ENCODE measurements at regions not wholly inside any gene's neighbourhood (a gene's known extent, or its start where the extent isn't known, plus 50 kb on each side); places are given as distances from the start of the nearest gene placed in this dataset.
"Not testable (repeated sequence)": the region's sequence is repeated elsewhere in the genome, so short reads cannot be mapped to it uniquely, and the experiment has no call there.

GRCh38 chr5:83864652-83865051, 144.0 kb upstream of the HAPLN1 start:
- no peak overlapping the region for H3K4ac ChIP-seq (ENCODE audit: low read depth, low read length)
- no peak for DNase-seq
- H3K4me1 ChIP-seq (ENCODE audit: control insufficient read depth, low read depth, low read length): no peaks in the 10 kb centered on the region
- H3K36me3 ChIP-seq (ENCODE audit: control insufficient read depth, insufficient read depth, low read length): no peaks in the 10 kb centered on the region
- H3K27ac ChIP-seq (ENCODE audit: low read depth, low read length): no peak overlapping the region
- no peak overlapping the region for H4K8ac ChIP-seq (ENCODE audit: low read depth, low read length)
- H2BK120ac ChIP-seq (ENCODE audit: low read depth, low read length): no peak overlapping the region
- H3K4me3 ChIP-seq (ENCODE audit: low read length): no peak overlapping the region
- no peak overlapping the region for H3K56ac ChIP-seq (ENCODE audit: low read length)
- no CpG with 5 or more reads among the region's 1 CpG for WGBS (ENCODE audit: extremely low coverage, insufficient coverage, low lambda C conversion rate)
- H3K9ac ChIP-seq (ENCODE audit: low read length): no peak overlapping the region
- H2BK15ac ChIP-seq (replicated peaks; ENCODE audit: low read depth): no peak overlapping the region
- no peak overlapping the region for H2AK5ac ChIP-seq (ENCODE audit: low read length)
- H3K18ac ChIP-seq (ENCODE audit: low read length): no peak overlapping the region
- H3K23ac ChIP-seq (ENCODE audit: low read length): no peak overlapping the region
- no peak overlapping the region for H4K5ac ChIP-seq (ENCODE audit: low read length)
- H3K79me2 ChIP-seq (ENCODE audit: control insufficient read depth, insufficient read depth, low read length): no peaks in the 10 kb centered on the region
- H3K27me3 ChIP-seq (ENCODE audit: insufficient read depth, low read length, poor library complexity): no peaks in the 10 kb centered on the region
- H2BK5ac ChIP-seq (ENCODE audit: low read length): no peak overlapping the region
- no peak overlapping the region for H3K4me2 ChIP-seq (ENCODE audit: low read length)
- H3K79me1 ChIP-seq (ENCODE audit: low read length): no peaks in the 10 kb centered on the region

GRCh38 chr5:83857341-83857740, 136.7 kb upstream of the HAPLN1 start:
- no CpG with 5 or more reads among the region's 1 CpG for WGBS (ENCODE audit: extremely low coverage, insufficient coverage, low lambda C conversion rate)
- Histone ChIP-seq H2BK5ac (ENCODE audit: low read length) (no peak overlapping the region), H3K4ac (ENCODE audit: low read depth, low read length) (no peak overlapping the region), H3K36me3 (ENCODE audit: control insufficient read depth, insufficient read depth, low read length) (no peaks in the 10 kb centered on the region), H3K56ac (ENCODE audit: low read length) (no peak overlapping the region), H3K27me3 (ENCODE audit: insufficient read depth, low read length, poor library complexity) (peaks cover 2% of the 10 kb centered on the region), H2AK5ac (ENCODE audit: low read length) (no peak overlapping the region), H3K4me3 (ENCODE audit: low read length) (no peak overlapping the region), H3K79me1 (ENCODE audit: low read length) (no peaks in the 10 kb centered on the region), H2BK120ac (ENCODE audit: low read depth, low read length) (no peak overlapping the region), H4K5ac (ENCODE audit: low read length) (no peak overlapping the region), H3K4me1 (ENCODE audit: control insufficient read depth, low read depth, low read length) (peaks cover 3% of the 10 kb centered on the region), H3K9ac (ENCODE audit: low read length) (no peak overlapping the region), H3K23ac (ENCODE audit: low read length) (no peak overlapping the region), H3K4me2 (ENCODE audit: low read length) (no peak overlapping the region), H3K27ac (ENCODE audit: low read depth, low read length) (no peak overlapping the region), H2BK15ac (replicated peaks; ENCODE audit: low read depth) (no peak overlapping the region), H3K18ac (ENCODE audit: low read length) (peak overlapping the region; percentile 68), H3K79me2 (ENCODE audit: control insufficient read depth, insufficient read depth, low read length) (no peaks in the 10 kb centered on the region), H4K8ac (ENCODE audit: low read depth, low read length) (no peak overlapping the region)
- DNase-seq: no peak

- Histone ChIP-seq H3K4me2 (ENCODE audit: low read length) (no peak overlapping the region), H3K79me1 (ENCODE audit: low read length) (no peaks in the 10 kb centered on the region), H3K9ac (ENCODE audit: low read length) (no peak overlapping the region), H2BK5ac (ENCODE audit: low read length) (no peak overlapping the region), H2AK5ac (ENCODE audit: low read length) (no peak overlapping the region), H3K56ac (ENCODE audit: low read length) (no peak overlapping the region), H3K18ac (ENCODE audit: low read length) (no peak overlapping the region), H3K4ac (ENCODE audit: low read depth, low read length) (no peak overlapping the region), H2BK15ac (replicated peaks; ENCODE audit: low read depth) (no peak overlapping the region), H2BK120ac (ENCODE audit: low read depth, low read length) (no peak overlapping the region), H3K4me3 (ENCODE audit: low read length) (no peak overlapping the region), H4K5ac (ENCODE audit: low read length) (no peak overlapping the region), H3K36me3 (ENCODE audit: control insufficient read depth, insufficient read depth, low read length) (no peaks in the 10 kb centered on the region), H3K79me2 (ENCODE audit: control insufficient read depth, insufficient read depth, low read length) (no peaks in the 10 kb centered on the region), H4K8ac (ENCODE audit: low read depth, low read length) (no peak overlapping the region), H3K4me1 (ENCODE audit: control insufficient read depth, low read depth, low read length) (peaks cover 3% of the 10 kb centered on the region), H3K27me3 (ENCODE audit: insufficient read depth, low read length, poor library complexity) (peaks cover 2% of the 10 kb centered on the region), H3K27ac (ENCODE audit: low read depth, low read length) (no peak overlapping the region), H3K23ac (ENCODE audit: low read length) (no peak overlapping the region)
- WGBS (ENCODE audit: extremely low coverage, insufficient coverage, low lambda C conversion rate): no CpG with 5 or more reads among the region's 6 CpGs
- no peak for DNase-seq
Measured at GRCh38 chr5:83856881-83857280, 136.2 kb upstream of the HAPLN1 start.

GRCh38 chr5:83850412-83850811, 129.8 kb upstream of the HAPLN1 start:
- not testable (repeated sequence) for H3K4me1 ChIP-seq (ENCODE audit: control insufficient read depth, low read depth, low read length); H3K36me3 ChIP-seq (ENCODE audit: control insufficient read depth, insufficient read depth, low read length); H4K5ac ChIP-seq (ENCODE audit: low read length); H3K4me3 ChIP-seq (ENCODE audit: low read length); H3K23ac ChIP-seq (ENCODE audit: low read length); H2BK120ac ChIP-seq (ENCODE audit: low read depth, low read length); H3K79me1 ChIP-seq (ENCODE audit: low read length); H3K27ac ChIP-seq (ENCODE audit: low read depth, low read length); H4K8ac ChIP-seq (ENCODE audit: low read depth, low read length); H2BK5ac ChIP-seq (ENCODE audit: low read length); H3K27me3 ChIP-seq (ENCODE audit: insufficient read depth, low read length, poor library complexity); H2BK15ac ChIP-seq (replicated peaks; ENCODE audit: low read depth); H3K4ac ChIP-seq (ENCODE audit: low read depth, low read length); H3K9ac ChIP-seq (ENCODE audit: low read length); H3K4me2 ChIP-seq (ENCODE audit: low read length); H2AK5ac ChIP-seq (ENCODE audit: low read length); H3K56ac ChIP-seq (ENCODE audit: low read length); DNase-seq; H3K79me2 ChIP-seq (ENCODE audit: control insufficient read depth, insufficient read depth, low read length); H3K18ac ChIP-seq (ENCODE audit: low read length)
- WGBS (ENCODE audit: extremely low coverage, insufficient coverage, low lambda C conversion rate): no CpG with 5 or more reads among the region's 3 CpGs

GRCh38 chr5:83848941-83849340, 128.3 kb upstream of the HAPLN1 start:
- Histone ChIP-seq H3K4me2 (ENCODE audit: low read length) (no peak overlapping the region), H2BK5ac (ENCODE audit: low read length) (no peak overlapping the region), H3K4me1 (ENCODE audit: control insufficient read depth, low read depth, low read length) (no peaks in the 10 kb centered on the region), H3K9ac (ENCODE audit: low read length) (no peak overlapping the region), H3K79me2 (ENCODE audit: control insufficient read depth, insufficient read depth, low read length) (no peaks in the 10 kb centered on the region), H3K4ac (ENCODE audit: low read depth, low read length) (no peak overlapping the region), H3K27ac (ENCODE audit: low read depth, low read length) (no peak overlapping the region), H3K4me3 (ENCODE audit: low read length) (no peak overlapping the region), H3K36me3 (ENCODE audit: control insufficient read depth, insufficient read depth, low read length) (no peaks in the 10 kb centered on the region), H3K79me1 (ENCODE audit: low read length) (no peaks in the 10 kb centered on the region), H2BK120ac (ENCODE audit: low read depth, low read length) (no peak overlapping the region), H2BK15ac (replicated peaks; ENCODE audit: low read depth) (no peak overlapping the region), H4K8ac (ENCODE audit: low read depth, low read length) (no peak overlapping the region), H3K27me3 (ENCODE audit: insufficient read depth, low read length, poor library complexity) (no peaks in the 10 kb centered on the region), H3K56ac (ENCODE audit: low read length) (no peak overlapping the region), H2AK5ac (ENCODE audit: low read length) (no peak overlapping the region), H3K18ac (ENCODE audit: low read length) (no peak overlapping the region), H4K5ac (ENCODE audit: low read length) (no peak overlapping the region), H3K23ac (ENCODE audit: low read length) (no peak overlapping the region)
- DNase-seq: no peak
- no CpG with 5 or more reads among the region's 2 CpGs for WGBS (ENCODE audit: extremely low coverage, insufficient coverage, low lambda C conversion rate)

GRCh38 chr5:83846624-83847350, 126.1 kb upstream of the HAPLN1 start:
- no peak overlapping the region for H3K23ac ChIP-seq (ENCODE audit: low read length)
- DNase-seq: no peak
- H3K27ac ChIP-seq (ENCODE audit: low read depth, low read length): no peak overlapping the region
- H3K27me3 ChIP-seq (ENCODE audit: insufficient read depth, low read length, poor library complexity): no peaks in the 10 kb centered on the region
- no peak overlapping the region for H2BK5ac ChIP-seq (ENCODE audit: low read length)
- no peak overlapping the region for H3K9ac ChIP-seq (ENCODE audit: low read length)
- H3K36me3 ChIP-seq (ENCODE audit: control insufficient read depth, insufficient read depth, low read length): no peaks in the 10 kb centered on the region
- no peak overlapping the region for H3K4me3 ChIP-seq (ENCODE audit: low read length)
- no peaks in the 10 kb centered on the region for H3K79me1 ChIP-seq (ENCODE audit: low read length)
- no peak overlapping the region for H3K4ac ChIP-seq (ENCODE audit: low read depth, low read length)
- no peak overlapping the region for H3K56ac ChIP-seq (ENCODE audit: low read length)
- no peak overlapping the region for H2AK5ac ChIP-seq (ENCODE audit: low read length)
- no peaks in the 10 kb centered on the region for H3K4me1 ChIP-seq (ENCODE audit: control insufficient read depth, low read depth, low read length)
- H2BK15ac ChIP-seq (replicated peaks; ENCODE audit: low read depth): no peak overlapping the region
- no peak overlapping the region for H2BK120ac ChIP-seq (ENCODE audit: low read depth, low read length)
- no CpG with 5 or more reads among the region's 3 CpGs for WGBS (ENCODE audit: extremely low coverage, insufficient coverage, low lambda C conversion rate)
- no peaks in the 10 kb centered on the region for H3K79me2 ChIP-seq (ENCODE audit: control insufficient read depth, insufficient read depth, low read length)
- H3K18ac ChIP-seq (ENCODE audit: low read length): no peak overlapping the region
- no peak overlapping the region for H4K5ac ChIP-seq (ENCODE audit: low read length)
- no peak overlapping the region for H4K8ac ChIP-seq (ENCODE audit: low read depth, low read length)
- no peak overlapping the region for H3K4me2 ChIP-seq (ENCODE audit: low read length)

All from mesendoderm (in vitro differentiated cells).